Colonic mucosa (tissue), 4 donors: ENCODE measurements at regions not wholly inside any gene's neighbourhood (a gene's known extent, or its start where the extent isn't known, plus 50 kb on each side); places are given as distances from the start of the nearest gene placed in this dataset.

Source experiments
- DNase-seq: peaks from one replicate; pipeline ENCODE4 v3.0.0-alpha.2; 2020
- H3K27ac ChIP-seq: fragments of 200-600 bp; one replicate; pipeline ENCODE4 v1.8.0; 2021
- H3K27me3 ChIP-seq: fragments of 200-600 bp; one replicate; pipeline ENCODE4 v1.8.0; 2021
- H3K36me3 ChIP-seq: fragments of 200-600 bp; one replicate; pipeline ENCODE4 v1.8.0; 2021
- H3K4me1 ChIP-seq: fragments of 200-600 bp; one replicate; pipeline ENCODE4 v1.8.0; 2021; ENCODE audit warnings: mild to moderate bottlenecking
- H3K4me3 ChIP-seq: fragments of 200-600 bp; one replicate; pipeline ENCODE4 v1.8.0; 2021
- H3K9ac ChIP-seq, 2 donors: one replicate each; pipeline ENCODE4 v1.7.0; 2013; ENCODE audit warnings: control low read depth in 2 of 2, low read depth in 2 of 2, low read length in 2 of 2
- H3K9me3 ChIP-seq: fragments of 200-600 bp; one replicate; pipeline ENCODE4 v1.8.0; 2021
- intact Hi-C: fragments of 100-400 bp; cut with DNase I; formaldehyde crosslinking; loops from one replicate; pipeline ENCODE4 v1.14.1; 2022
- TF ChIP-seq, protein P1 (sequence below): fragments of 200-600 bp; IDR thresholded peaks from one replicate; pipeline ENCODE4 v1.8.0; 2022; ENCODE audit warnings: antibody characterized with exemption, mild to moderate bottlenecking
- donor health status: healthy.
- donor health status: DM: no; HTN: no; CAD: no.
- donor health status: DM: no; HTN: no; CAD: no.

DNA sequence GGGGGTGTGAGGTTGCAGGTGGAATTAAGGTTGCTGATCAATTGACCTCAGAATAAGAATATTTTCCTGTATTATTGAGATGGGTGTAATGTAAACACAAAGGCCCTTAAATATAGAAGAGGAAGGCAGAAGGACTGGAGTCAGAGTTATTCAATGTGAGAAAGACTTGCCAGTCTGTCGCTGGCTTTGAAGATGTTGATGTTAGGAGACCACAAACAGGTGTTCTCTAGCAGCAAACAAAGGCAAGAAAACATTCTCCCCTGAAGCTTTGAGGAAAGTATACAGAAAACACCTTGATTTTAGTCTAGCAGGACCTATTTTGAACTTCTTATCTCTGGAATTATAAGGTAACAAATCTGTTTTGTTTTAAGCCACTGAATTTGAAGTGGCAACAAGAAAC lies 138.9 kb upstream of the PTPRK start:
- no peak overlapping the region for H3K27ac ChIP-seq
- H3K4me1 ChIP-seq, result no peaks in the 10 kb centered on the region
- intact Hi-C loops, result no loop called here
- no peak overlapping the region for H3K4me3 ChIP-seq
- no peaks in the 10 kb centered on the region for H3K9me3 ChIP-seq
- H3K9ac ChIP-seq, result no peak overlapping the region
- TF ChIP-seq, protein P1, sequence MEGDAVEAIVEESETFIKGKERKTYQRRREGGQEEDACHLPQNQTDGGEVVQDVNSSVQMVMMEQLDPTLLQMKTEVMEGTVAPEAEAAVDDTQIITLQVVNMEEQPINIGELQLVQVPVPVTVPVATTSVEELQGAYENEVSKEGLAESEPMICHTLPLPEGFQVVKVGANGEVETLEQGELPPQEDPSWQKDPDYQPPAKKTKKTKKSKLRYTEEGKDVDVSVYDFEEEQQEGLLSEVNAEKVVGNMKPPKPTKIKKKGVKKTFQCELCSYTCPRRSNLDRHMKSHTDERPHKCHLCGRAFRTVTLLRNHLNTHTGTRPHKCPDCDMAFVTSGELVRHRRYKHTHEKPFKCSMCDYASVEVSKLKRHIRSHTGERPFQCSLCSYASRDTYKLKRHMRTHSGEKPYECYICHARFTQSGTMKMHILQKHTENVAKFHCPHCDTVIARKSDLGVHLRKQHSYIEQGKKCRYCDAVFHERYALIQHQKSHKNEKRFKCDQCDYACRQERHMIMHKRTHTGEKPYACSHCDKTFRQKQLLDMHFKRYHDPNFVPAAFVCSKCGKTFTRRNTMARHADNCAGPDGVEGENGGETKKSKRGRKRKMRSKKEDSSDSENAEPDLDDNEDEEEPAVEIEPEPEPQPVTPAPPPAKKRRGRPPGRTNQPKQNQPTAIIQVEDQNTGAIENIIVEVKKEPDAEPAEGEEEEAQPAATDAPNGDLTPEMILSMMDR, result no peak
- no peaks in the 10 kb centered on the region for H3K36me3 ChIP-seq
- no peaks in the 10 kb centered on the region for H3K27me3 ChIP-seq
- DNase-seq, result no peak

DNA sequence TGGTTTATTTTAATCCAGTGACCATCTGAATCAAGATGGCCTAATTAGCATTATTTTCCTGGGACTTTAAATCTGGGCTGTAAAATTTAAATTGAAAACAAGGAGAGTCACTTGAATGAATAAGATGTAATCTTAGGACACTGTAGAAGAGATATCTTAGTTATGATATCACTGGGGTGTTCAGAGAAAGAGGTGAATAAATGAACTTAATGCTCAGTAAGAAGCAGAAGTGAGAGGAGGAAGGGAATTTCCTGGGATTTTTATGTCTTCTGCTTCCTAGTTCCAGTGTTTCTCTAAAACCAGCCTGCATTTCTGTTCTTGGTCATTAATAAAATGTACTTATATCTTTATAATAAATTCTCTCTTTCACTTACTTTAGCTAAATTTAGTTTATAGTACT lies 136.8 kb upstream of the PTPRK start:
- H3K9ac ChIP-seq, result no peak overlapping the region
- no peaks in the 10 kb centered on the region for H3K4me1 ChIP-seq
- TF ChIP-seq, protein P1, result no peak
- no peak overlapping the region for H3K4me3 ChIP-seq
- no peak for DNase-seq
- no peaks in the 10 kb centered on the region for H3K9me3 ChIP-seq
- H3K27ac ChIP-seq, result no peak overlapping the region
- no peaks in the 10 kb centered on the region for H3K27me3 ChIP-seq
- no peaks in the 10 kb centered on the region for H3K36me3 ChIP-seq
- intact Hi-C loops, result no loop called here

DNA sequence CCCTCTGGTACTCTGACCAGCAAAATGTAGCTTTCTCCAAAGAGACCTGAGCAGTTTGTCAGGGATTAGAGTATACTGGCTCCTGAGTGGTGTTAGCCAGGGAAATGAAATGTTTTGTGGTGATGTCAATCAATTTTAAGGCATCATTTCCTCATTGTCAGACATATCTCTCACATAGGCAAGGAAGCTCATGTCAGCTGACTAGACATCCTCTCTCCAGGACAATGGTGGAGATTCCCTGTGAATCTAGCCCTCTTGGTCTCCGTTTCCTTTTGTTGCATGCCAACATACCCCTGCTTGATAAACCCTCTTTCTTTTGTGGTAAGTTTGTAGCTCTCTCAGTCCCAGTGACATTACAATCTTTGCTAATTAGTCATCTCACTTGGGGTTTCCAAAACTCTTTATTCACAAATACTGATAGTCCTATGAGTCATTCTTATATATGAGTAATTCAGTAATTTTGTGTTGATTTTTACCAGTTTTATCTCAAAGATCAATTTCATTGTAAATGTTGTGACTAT lies 135.6 kb upstream of the PTPRK start:
- no peaks in the 10 kb centered on the region for H3K9me3 ChIP-seq
- H3K27ac ChIP-seq, result no peak overlapping the region
- DNase-seq, result no peak
- intact Hi-C loops, result no loop called here
- no peaks in the 10 kb centered on the region for H3K36me3 ChIP-seq
- no peaks in the 10 kb centered on the region for H3K27me3 ChIP-seq
- no peaks in the 10 kb centered on the region for H3K4me1 ChIP-seq
- TF ChIP-seq, protein P1, result no peak
- H3K9ac ChIP-seq, result no peak overlapping the region
- H3K4me3 ChIP-seq, result no peak overlapping the region

DNA sequence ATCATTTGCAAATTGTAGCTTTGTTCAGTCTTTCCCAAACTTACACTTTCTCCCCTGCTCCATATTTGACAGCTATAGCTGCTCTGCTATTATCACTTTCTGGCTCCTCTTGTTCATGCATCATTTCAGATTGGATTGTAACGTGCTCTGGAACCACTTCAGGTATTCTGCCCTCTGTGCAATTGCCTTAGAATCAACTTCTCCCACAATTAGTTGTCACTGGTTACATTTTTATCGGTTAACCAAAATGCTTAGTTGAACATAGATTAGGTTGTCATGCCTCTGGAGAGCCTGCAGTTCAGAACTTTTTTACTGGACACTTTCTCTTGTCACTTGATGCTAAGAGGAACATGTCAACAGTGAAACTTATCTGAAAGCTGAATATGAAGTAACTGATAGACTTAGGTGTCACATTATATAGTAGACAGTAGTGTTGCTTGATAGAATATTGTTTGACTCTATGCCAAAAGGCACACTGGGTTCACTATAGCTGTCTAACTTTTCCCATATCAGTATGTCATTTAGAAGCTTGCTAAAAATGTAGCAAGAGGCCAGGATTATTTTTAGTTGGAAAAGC lies 127.7 kb upstream of the PTPRK start:
- no peak overlapping the region for H3K4me3 ChIP-seq
- no peaks in the 10 kb centered on the region for H3K4me1 ChIP-seq
- no peak overlapping the region for H3K27ac ChIP-seq
- intact Hi-C loops, result no loop called here
- H3K27me3 ChIP-seq, result no peaks in the 10 kb centered on the region
- H3K36me3 ChIP-seq, result no peaks in the 10 kb centered on the region
- no peak for DNase-seq
- H3K9me3 ChIP-seq, result no peaks in the 10 kb centered on the region
- no peak overlapping the region for H3K9ac ChIP-seq
- TF ChIP-seq, protein P1, result no peak

DNA sequence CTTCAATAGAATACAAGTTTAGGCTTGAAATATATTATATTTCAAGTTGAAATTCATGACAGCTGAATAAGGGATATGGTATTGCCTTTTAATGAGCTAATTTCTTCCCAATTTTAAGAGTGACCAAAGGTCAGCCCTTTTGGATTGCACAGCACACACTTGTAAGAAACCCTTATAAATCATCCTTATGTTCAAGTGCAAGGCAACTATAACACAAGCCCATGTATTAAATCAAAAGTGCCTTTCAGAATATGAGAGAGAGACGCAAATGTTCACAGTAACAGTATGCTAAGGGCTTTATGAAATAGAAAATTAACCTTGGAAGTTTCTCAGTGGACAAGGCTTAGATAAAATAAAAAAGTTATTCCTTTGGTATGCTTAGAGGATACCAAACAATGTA lies 121.7 kb upstream of the PTPRK start:
- H3K4me1 ChIP-seq, result no peaks in the 10 kb centered on the region
- intact Hi-C loops, result no loop called here
- no peak for DNase-seq

More for the DNA sequence above, 121.7 kb upstream of the PTPRK start:
- H3K36me3 ChIP-seq, result no peaks in the 10 kb centered on the region
- no peak overlapping the region for H3K4me3 ChIP-seq
- TF ChIP-seq, protein P1, result no peak
- no peak overlapping the region for H3K9ac ChIP-seq
- H3K9me3 ChIP-seq, result no peaks in the 10 kb centered on the region
- no peak overlapping the region for H3K27ac ChIP-seq
- no peaks in the 10 kb centered on the region for H3K27me3 ChIP-seq
